HepG2 (cell line): ENCODE measurements at regions not wholly inside any gene's neighbourhood (a gene's known extent, or its start where the extent isn't known, plus 50 kb on each side); places are given as distances from the start of the nearest gene placed in this dataset.

Experiments used
- ADNP ChIP-seq: sonication (generic); formaldehyde crosslinking; IDR thresholded peaks from 2 replicates; pipeline ENCODE4 v1.4.0; 2020; ENCODE audit warnings: missing genetic modification reagents
- AHR ChIP-seq: IDR thresholded peaks from 2 replicates; pipeline ENCODE4 v1.6.1; 2018; ENCODE audit warnings: missing genetic modification reagents, missing compliant biosample characterization
- GMEB1 ChIP-seq: sonication (generic); formaldehyde crosslinking; IDR thresholded peaks from 2 replicates; pipeline ENCODE4 v1.5.1; 2020; ENCODE audit warnings: missing genetic modification reagents, mild to moderate bottlenecking, borderline replicate concordance
- HMG20A ChIP-seq: IDR thresholded peaks from 2 replicates; pipeline ENCODE4 v1.6.1; 2016; ENCODE audit warnings: borderline replicate concordance
- HOXA3 ChIP-seq: sonication (generic); formaldehyde crosslinking; IDR thresholded peaks from 2 replicates; pipeline ENCODE4 v1.5.0; 2020; ENCODE audit warnings: missing genetic modification reagents
- ISL2 ChIP-seq: sonication (generic); formaldehyde crosslinking; IDR thresholded peaks from 2 replicates; pipeline ENCODE4 v1.5.0; 2020; ENCODE audit warnings: missing genetic modification reagents
- LCORL ChIP-seq, 2 experiments: fragments of 450-650 bp in 1 of 2; sonication (generic) in 1 of 2; formaldehyde crosslinking in 1 of 2; IDR thresholded peaks; 2 replicates each; pipeline versions ENCODE4 v1.5.0 to v1.6.1; 2017 to 2020; ENCODE audit warnings: antibody characterized with exemption in 1 of 2, missing genetic modification reagents in 1 of 2
- NR3C1 ChIP-seq: sonication (generic); formaldehyde crosslinking; IDR thresholded peaks from 2 replicates; pipeline ENCODE4 v1.4.0; 2020; ENCODE audit warnings: missing genetic modification reagents
- RARA ChIP-seq: IDR thresholded peaks from 2 replicates; pipeline ENCODE4 v1.6.1; 2016; ENCODE audit warnings: missing genetic modification reagents, missing compliant biosample characterization
- RFX3 ChIP-seq: IDR thresholded peaks from 2 replicates; pipeline ENCODE4 v1.6.1; 2016; ENCODE audit warnings: missing biosample characterization, missing genetic modification reagents
- SNRNP70 ChIP-seq: fragments of 200-400 bp; formaldehyde crosslinking; IDR thresholded peaks from 2 replicates; pipeline ENCODE4 v1.6.1; 2017; ENCODE audit warnings: mild to moderate bottlenecking, low read depth, low read length, moderate library complexity
- TBX3 ChIP-seq: fragments of 450-650 bp; IDR thresholded peaks from 2 replicates; pipeline ENCODE4 v1.6.1; 2017; ENCODE audit warnings: antibody characterized with exemption, mild to moderate bottlenecking, inconsistent platforms, borderline replicate concordance
- TOE1 ChIP-seq: sonication (generic); formaldehyde crosslinking; IDR thresholded peaks from 2 replicates; pipeline ENCODE4 v1.4.0; 2020; ENCODE audit warnings: mild to moderate bottlenecking, missing genetic modification reagents
- UBTF ChIP-seq: sonication (generic); formaldehyde crosslinking; IDR thresholded peaks from 2 replicates; pipeline ENCODE4 v1.4.0; 2020; ENCODE audit warnings: mild to moderate bottlenecking, missing genetic modification reagents
- ZBTB42 ChIP-seq: sonication (generic); formaldehyde crosslinking; IDR thresholded peaks from 2 replicates; pipeline ENCODE4 v1.5.0; 2020; ENCODE audit warnings: mild to moderate bottlenecking, missing genetic modification reagents
- ZNF180 ChIP-seq: sonication (generic); formaldehyde crosslinking; IDR thresholded peaks from 2 replicates; pipeline ENCODE4 v1.4.0; 2020; ENCODE audit warnings: low read depth, missing genetic modification reagents, borderline replicate concordance
- ZNF24 ChIP-seq: fragments of 450-650 bp; IDR thresholded peaks from 2 replicates; pipeline ENCODE4 v1.6.1; 2017; ENCODE audit warnings: antibody characterized with exemption, mild to moderate bottlenecking
- ZNF317 ChIP-seq: sonication (generic); formaldehyde crosslinking; IDR thresholded peaks from 2 replicates; pipeline ENCODE4 v1.5.0; 2020; ENCODE audit warnings: mild to moderate bottlenecking, missing genetic modification reagents
- ZNF329 ChIP-seq: sonication (generic); formaldehyde crosslinking; IDR thresholded peaks from 2 replicates; pipeline ENCODE4 v1.9.0; 2021; ENCODE audit warnings: low read depth, mild to moderate bottlenecking, missing genetic modification reagents
- ZNF598 ChIP-seq: sonication (generic); formaldehyde crosslinking; IDR thresholded peaks from 2 replicates; pipeline ENCODE4 v1.5.1; 2020; ENCODE audit warnings: mild to moderate bottlenecking, missing genetic modification reagents, borderline replicate concordance
- ZNF766 ChIP-seq: sonication (generic); formaldehyde crosslinking; IDR thresholded peaks from 2 replicates; pipeline ENCODE4 v1.5.0; 2020; ENCODE audit warnings: missing genetic modification reagents, borderline replicate concordance
- ZNF776 ChIP-seq: sonication (generic); formaldehyde crosslinking; IDR thresholded peaks from 2 replicates; pipeline ENCODE4 v1.4.0; 2020; ENCODE audit warnings: mild to moderate bottlenecking, missing genetic modification reagents
- ZNF839 ChIP-seq: sonication (generic); formaldehyde crosslinking; IDR thresholded peaks from 2 replicates; pipeline ENCODE4 v1.4.0; 2020; ENCODE audit warnings: missing genetic modification reagents, mild to moderate bottlenecking, borderline replicate concordance
- ZNF841 ChIP-seq: sonication (generic); formaldehyde crosslinking; IDR thresholded peaks from 2 replicates; pipeline ENCODE4 v1.8.1; 2023; ENCODE audit warnings: missing genetic modification reagents, borderline replicate concordance
- TF ChIP-seq, protein P1 (sequence below): sonication (generic); formaldehyde crosslinking; IDR thresholded peaks from 2 replicates; pipeline ENCODE4 v1.5.0; 2020; ENCODE audit warnings: missing genetic modification reagents

- TF ChIP-seq LCORL (IDR thresholded peaks at IDR 0.05) = no peak
- TF ChIP-seq LCORL (CRISPR knock-in tag; IDR thresholded peaks at IDR 0.05) = peak; percentile 95
- no peak for TF ChIP-seq ZNF839
- no peak for TF ChIP-seq TOE1
- no peak for TF ChIP-seq ZNF329
- TF ChIP-seq HOXA3 (CRISPR knock-in tag) = peak; percentile 86
- no peak for TF ChIP-seq NR3C1 (CRISPR knock-in tag)
- TF ChIP-seq SNRNP70 = no peak
- TF ChIP-seq ZNF317 = peak; percentile 57; the same call in 1 of the 2 replicates
- TF ChIP-seq HMG20A (CRISPR knock-in tag) = peak; percentile 67; the same call in 1 of the 2 replicates
- TF ChIP-seq, protein P1, sequence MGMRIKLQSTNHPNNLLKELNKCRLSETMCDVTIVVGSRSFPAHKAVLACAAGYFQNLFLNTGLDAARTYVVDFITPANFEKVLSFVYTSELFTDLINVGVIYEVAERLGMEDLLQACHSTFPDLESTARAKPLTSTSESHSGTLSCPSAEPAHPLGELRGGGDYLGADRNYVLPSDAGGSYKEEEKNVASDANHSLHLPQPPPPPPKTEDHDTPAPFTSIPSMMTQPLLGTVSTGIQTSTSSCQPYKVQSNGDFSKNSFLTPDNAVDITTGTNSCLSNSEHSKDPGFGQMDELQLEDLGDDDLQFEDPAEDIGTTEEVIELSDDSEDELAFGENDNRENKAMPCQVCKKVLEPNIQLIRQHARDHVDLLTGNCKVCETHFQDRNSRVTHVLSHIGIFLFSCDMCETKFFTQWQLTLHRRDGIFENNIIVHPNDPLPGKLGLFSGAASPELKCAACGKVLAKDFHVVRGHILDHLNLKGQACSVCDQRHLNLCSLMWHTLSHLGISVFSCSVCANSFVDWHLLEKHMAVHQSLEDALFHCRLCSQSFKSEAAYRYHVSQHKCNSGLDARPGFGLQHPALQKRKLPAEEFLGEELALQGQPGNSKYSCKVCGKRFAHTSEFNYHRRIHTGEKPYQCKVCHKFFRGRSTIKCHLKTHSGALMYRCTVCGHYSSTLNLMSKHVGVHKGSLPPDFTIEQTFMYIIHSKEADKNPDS (CRISPR knock-in tag) = no peak
- peak; percentile 82 for TF ChIP-seq ZBTB42
- TF ChIP-seq TBX3 = peak; percentile 26; the same call in 1 of the 2 replicates
- no peak; the same call in 1 of the 2 replicates for TF ChIP-seq ZNF841 (CRISPR knock-in tag)
- peak; percentile 64; the same call in 1 of the 2 replicates for TF ChIP-seq ISL2
- no peak; the same call in 1 of the 2 replicates for TF ChIP-seq ZNF776 (CRISPR knock-in tag)
- no peak for TF ChIP-seq ZNF598 (CRISPR knock-in tag)
- TF ChIP-seq ZNF766 = peak; percentile 77; the same call in 1 of the 2 replicates
- peak; percentile 65 for TF ChIP-seq RARA (CRISPR knock-in tag)
- TF ChIP-seq ZNF24 = 0 out of 2 replicates have a peak, but pooled peaks have one; percentile 19
- no peak; the same call in 1 of the 2 replicates for TF ChIP-seq AHR (CRISPR knock-in tag)
- TF ChIP-seq UBTF (CRISPR knock-in tag) = peak; percentile 92
- no peak for TF ChIP-seq RFX3 (CRISPR knock-in tag)
- peak; percentile 31; the same call in 1 of the 2 replicates for TF ChIP-seq GMEB1 (CRISPR knock-in tag)
- TF ChIP-seq ADNP = peak; percentile 39; the same call in 1 of the 2 replicates
- no peak for TF ChIP-seq ZNF180 (CRISPR knock-in tag)
These were observed 61.7 kb upstream of the PSD2 start (continued) for GRCh38 chr5:139733698-139734538.
